ENCODE measurements at regions not wholly inside any gene's neighbourhood (a gene's known extent, or its start where the extent isn't known, plus 50 kb on each side); places are given as distances from the start of the nearest gene placed in this dataset.
"Not testable (repeated sequence)": the region's sequence is repeated elsewhere in the genome, so short reads cannot be mapped to it uniquely, and the experiment has no call there.

DNA sequence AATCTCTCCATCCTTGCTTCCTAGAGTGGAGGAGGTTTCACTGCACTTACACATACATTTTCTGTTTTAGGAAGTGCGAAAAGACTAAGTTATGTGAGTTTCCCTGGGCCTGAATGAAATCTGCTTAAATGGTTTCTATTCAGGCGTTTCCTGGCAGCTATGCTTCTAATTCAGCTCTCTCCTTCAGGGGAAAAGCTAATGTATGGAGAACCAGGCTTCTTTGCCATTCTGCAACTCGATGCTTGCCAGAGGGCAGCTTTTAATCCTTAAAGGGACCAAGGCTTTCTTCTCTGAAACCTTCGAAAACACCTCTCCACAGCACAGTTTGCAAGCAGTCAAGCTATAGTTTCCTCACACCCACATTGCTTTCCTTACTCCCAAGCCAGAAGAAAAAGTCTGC is 89.5 kb upstream of the ARX start:
- TF ChIP-seq SP1 (IDR thresholded peaks at IDR 0.05) (no peak), ARNT (IDR thresholded peaks at IDR 0.05) (no peak), SUZ12 (IDR thresholded peaks at IDR 0.05) (no peak), TARDBP (IDR thresholded peaks at IDR 0.05) (no peak), LEF1 (IDR thresholded peaks at IDR 0.05; ENCODE audit: borderline replicate concordance) (no peak), BHLHE40 (IDR thresholded peaks at IDR 0.05; ENCODE audit: borderline replicate concordance) (no peak), FOXK2 (IDR thresholded peaks at IDR 0.05) (no peak), ELF4 (IDR thresholded peaks at IDR 0.05) (no peak), CTBP1 (IDR thresholded peaks at IDR 0.05; ENCODE audit: borderline replicate concordance) (no peak), NFRKB (IDR thresholded peaks at IDR 0.05) (no peak), FOXA1 (IDR thresholded peaks at IDR 0.05) (no peak), ZNF384 (IDR thresholded peaks at IDR 0.05) (no peak)

GRCh38 chrX:25096522-25097045 is 80.8 kb upstream of the ARX start:
- CTCF ChIA-PET = interaction anchor here (0.6 kb wide), 1 partner anchor 75 kb away, joined by 3 read pairs; no protein-coding TSS in a partner anchor
- TF ChIP-seq FOXK2 (IDR thresholded peaks at IDR 0.05) (no peak), FOXA1 (IDR thresholded peaks at IDR 0.05) (no peak), SUZ12 (IDR thresholded peaks at IDR 0.05) (no peak), L3MBTL2 (conservative IDR thresholded peaks at IDR 0.05) (no peak), ARNT (IDR thresholded peaks at IDR 0.05) (no peak), CTBP1 (IDR thresholded peaks at IDR 0.05; ENCODE audit: borderline replicate concordance) (no peak), TARDBP (IDR thresholded peaks at IDR 0.05) (no peak), ZNF384 (IDR thresholded peaks at IDR 0.05) (no peak), LEF1 (IDR thresholded peaks at IDR 0.05; ENCODE audit: borderline replicate concordance) (no peak)
- DNase-seq (ENCODE audit: extremely low spot score) = no peak
- POLR2A ChIA-PET = no interaction called here

More for the DNA sequence above, 89.5 kb upstream of the ARX start:
- CTCF ChIA-PET = no interaction called here
- POLR2A ChIA-PET = no interaction called here
- DNase-seq (ENCODE audit: extremely low spot score) = no peak

DNA sequence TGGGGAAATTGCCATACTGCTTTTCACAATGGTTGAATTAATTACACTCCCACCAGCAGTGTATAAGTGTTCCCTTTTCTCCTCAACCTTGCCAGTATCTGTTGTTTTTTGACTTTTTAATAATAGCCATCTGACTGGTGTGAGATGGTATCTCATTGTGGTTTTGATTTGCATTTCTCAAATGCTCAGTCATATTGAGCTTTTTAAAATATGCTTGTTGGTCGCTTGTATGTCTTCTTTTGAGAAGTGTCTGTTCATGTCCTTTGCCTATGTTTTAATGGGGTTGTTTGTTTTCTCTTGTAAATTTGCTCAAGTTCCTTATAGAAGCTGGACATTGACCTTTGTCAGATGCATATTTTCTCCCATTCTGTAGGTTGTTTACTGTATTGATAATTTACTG is 75.4 kb upstream of the ARX start:
- CTCF ChIA-PET, POLR2A ChIA-PET: not testable (repeated sequence)

GRCh38 chrX:25084446-25084845 is 68.7 kb upstream of the ARX start:
- ChIA-PET POLR2A (no interaction called here), CTCF (no interaction called here)
- TF ChIP-seq NFRKB (IDR thresholded peaks at IDR 0.05) (no peak), ARNT (IDR thresholded peaks at IDR 0.05) (no peak), FOXK2 (IDR thresholded peaks at IDR 0.05) (no peak)
- no peak for DNase-seq (ENCODE audit: extremely low spot score)

More for the DNA sequence above, 75.4 kb upstream of the ARX start:
- not testable (repeated sequence) for DNase-seq (ENCODE audit: extremely low spot score)

DNA sequence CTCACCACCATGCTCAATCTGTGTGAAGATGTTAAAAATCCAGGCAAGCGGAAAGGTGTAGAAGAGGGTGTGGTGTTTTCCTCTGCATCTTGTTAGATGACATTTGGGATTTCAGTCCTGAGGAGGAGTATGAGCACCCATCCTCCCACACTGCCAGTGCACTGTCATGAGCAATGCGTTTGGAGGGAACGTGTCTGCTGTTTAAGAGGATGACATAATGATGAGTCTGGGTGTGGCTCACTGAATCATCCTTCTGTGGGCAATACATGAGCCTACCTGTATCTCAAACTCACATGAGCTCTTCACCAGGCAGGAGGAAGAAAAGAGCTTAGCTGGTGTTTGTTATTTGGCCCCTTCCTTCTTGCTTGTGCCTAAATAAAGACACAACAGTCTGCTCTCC is 67.9 kb upstream of the ARX start:
- DNase-seq (ENCODE audit: extremely low spot score) = no peak
- CTCF ChIA-PET = no interaction called here
- TF ChIP-seq ELF4 (IDR thresholded peaks at IDR 0.05) (no peak), ARNT (IDR thresholded peaks at IDR 0.05) (no peak), SUZ12 (IDR thresholded peaks at IDR 0.05) (no peak)
- POLR2A ChIA-PET = no interaction called here

- TF ChIP-seq ZNF384 (IDR thresholded peaks at IDR 0.05) (no peak), CTBP1 (IDR thresholded peaks at IDR 0.05; ENCODE audit: borderline replicate concordance) (no peak), ARNT (IDR thresholded peaks at IDR 0.05) (no peak), FOXA1 (IDR thresholded peaks at IDR 0.05) (no peak), SP1 (IDR thresholded peaks at IDR 0.05) (no peak), LEF1 (IDR thresholded peaks at IDR 0.05; ENCODE audit: borderline replicate concordance) (no peak), FOXM1 (IDR thresholded peaks at IDR 0.05; ENCODE audit: borderline replicate concordance) (no peak), ELF4 (IDR thresholded peaks at IDR 0.05) (no peak), L3MBTL2 (conservative IDR thresholded peaks at IDR 0.05) (no peak)
- TF ChIP-seq, protein P1, sequence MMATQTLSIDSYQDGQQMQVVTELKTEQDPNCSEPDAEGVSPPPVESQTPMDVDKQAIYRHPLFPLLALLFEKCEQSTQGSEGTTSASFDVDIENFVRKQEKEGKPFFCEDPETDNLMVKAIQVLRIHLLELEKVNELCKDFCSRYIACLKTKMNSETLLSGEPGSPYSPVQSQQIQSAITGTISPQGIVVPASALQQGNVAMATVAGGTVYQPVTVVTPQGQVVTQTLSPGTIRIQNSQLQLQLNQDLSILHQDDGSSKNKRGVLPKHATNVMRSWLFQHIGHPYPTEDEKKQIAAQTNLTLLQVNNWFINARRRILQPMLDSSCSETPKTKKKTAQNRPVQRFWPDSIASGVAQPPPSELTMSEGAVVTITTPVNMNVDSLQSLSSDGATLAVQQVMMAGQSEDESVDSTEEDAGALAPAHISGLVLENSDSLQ (IDR thresholded peaks at IDR 0.05) = no peak
- ChIA-PET POLR2A (no interaction called here), CTCF (interaction anchor here (0.7 kb wide), 1 partner anchor 29 kb away, joined by 5 read pairs; no protein-coding TSS in a partner anchor)
- DNase-seq (ENCODE audit: extremely low spot score) = no peak
Measured at GRCh38 chrX:25079020-25079419, 63.3 kb upstream of the ARX start.

- no peak for TF ChIP-seq TARDBP (IDR thresholded peaks at IDR 0.05)
- TF ChIP-seq, protein P1 (IDR thresholded peaks at IDR 0.05) = no peak
- no peak for TF ChIP-seq L3MBTL2 (conservative IDR thresholded peaks at IDR 0.05)
- TF ChIP-seq HDGF (IDR thresholded peaks at IDR 0.05; ENCODE audit: borderline replicate concordance) = no peak
- no peak for TF ChIP-seq ARNT (IDR thresholded peaks at IDR 0.05)
- TF ChIP-seq FOXA1 (IDR thresholded peaks at IDR 0.05) = no peak
- no peak for TF ChIP-seq ZNF384 (IDR thresholded peaks at IDR 0.05)
- no peak for TF ChIP-seq LEF1 (IDR thresholded peaks at IDR 0.05; ENCODE audit: borderline replicate concordance)
- TF ChIP-seq ELF4 (IDR thresholded peaks at IDR 0.05) = no peak
- no peak for TF ChIP-seq BHLHE40 (IDR thresholded peaks at IDR 0.05; ENCODE audit: borderline replicate concordance)
- TF ChIP-seq SP1 (IDR thresholded peaks at IDR 0.05) = no peak
- ChIA-PET POLR2A (no interaction called here), CTCF (no interaction called here)
- no peak for DNase-seq (ENCODE audit: extremely low spot score)
Measured at GRCh38 chrX:25076941-25077500, 61.3 kb upstream of the ARX start.

GRCh38 chrX:25072247-25072646 is 56.5 kb upstream of the ARX start:
- ChIA-PET CTCF (interaction anchor here (0.6 kb wide), 1 partner anchor 580 kb away, joined by 3 read pairs; no protein-coding TSS in a partner anchor), POLR2A (no interaction called here)
- no peak for TF ChIP-seq SP1 (IDR thresholded peaks at IDR 0.05)
- no peak for TF ChIP-seq FOXM1 (IDR thresholded peaks at IDR 0.05; ENCODE audit: borderline replicate concordance)
- TF ChIP-seq ELF4 (IDR thresholded peaks at IDR 0.05) = no peak
- TF ChIP-seq FOXA1 (IDR thresholded peaks at IDR 0.05) = no peak
- TF ChIP-seq NFRKB (IDR thresholded peaks at IDR 0.05) = no peak
- no peak for TF ChIP-seq CTBP1 (IDR thresholded peaks at IDR 0.05; ENCODE audit: borderline replicate concordance)
- no peak for TF ChIP-seq ZNF384 (IDR thresholded peaks at IDR 0.05)
- TF ChIP-seq SUZ12 (IDR thresholded peaks at IDR 0.05) = no peak
- TF ChIP-seq ARNT (IDR thresholded peaks at IDR 0.05) = no peak
- no peak for TF ChIP-seq HDGF (IDR thresholded peaks at IDR 0.05; ENCODE audit: borderline replicate concordance)
- TF ChIP-seq LEF1 (IDR thresholded peaks at IDR 0.05; ENCODE audit: borderline replicate concordance) = no peak
- DNase-seq (ENCODE audit: extremely low spot score) = no peak

All from HEK293T (cell line).